ENCODE measurements at regions not wholly inside any gene's neighbourhood (a gene's known extent, or its start where the extent isn't known, plus 50 kb on each side); places are given as distances from the start of the nearest gene placed in this dataset.

DNA sequence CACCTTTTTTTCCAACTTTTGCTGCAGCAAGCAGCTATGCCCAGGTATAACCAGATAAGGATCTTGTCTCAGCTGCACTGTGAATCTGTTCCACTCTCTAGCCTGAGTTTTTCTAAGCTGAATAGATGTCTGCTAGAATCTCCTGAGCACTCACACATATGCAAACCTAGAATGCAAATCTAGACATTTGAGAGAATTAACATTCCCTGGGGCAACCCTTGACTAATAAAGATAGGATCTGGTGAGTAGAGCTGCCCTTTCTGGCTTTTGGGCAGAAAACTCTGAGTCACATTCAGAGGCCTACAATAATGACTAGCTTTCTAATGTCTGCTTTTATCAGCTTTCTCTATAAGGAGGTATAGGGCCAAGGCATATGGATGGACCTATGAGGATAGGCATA lies 61.4 kb upstream of the BARHL2 start:
- no peak for DNase-seq

DNA sequence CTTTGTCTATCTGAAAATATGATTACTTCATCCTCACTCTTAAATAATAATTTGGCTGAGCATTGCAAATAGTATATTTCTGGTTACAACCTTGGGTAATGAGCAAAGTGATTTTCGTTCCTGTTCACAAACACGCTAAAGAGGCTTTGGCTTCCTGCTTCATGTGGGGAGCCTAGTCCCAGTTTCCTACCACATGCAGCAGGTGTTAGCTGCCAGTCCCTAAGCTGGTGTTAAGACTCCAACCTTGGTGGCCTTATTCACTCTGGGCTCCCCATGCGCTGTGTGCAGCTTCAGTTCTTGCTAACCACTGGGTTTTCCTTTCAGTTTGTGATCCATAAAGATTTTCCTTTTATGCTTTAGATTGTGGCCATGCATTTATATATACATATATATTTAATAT lies 56.7 kb upstream of the BARHL2 start:
- no peak for DNase-seq

DNA sequence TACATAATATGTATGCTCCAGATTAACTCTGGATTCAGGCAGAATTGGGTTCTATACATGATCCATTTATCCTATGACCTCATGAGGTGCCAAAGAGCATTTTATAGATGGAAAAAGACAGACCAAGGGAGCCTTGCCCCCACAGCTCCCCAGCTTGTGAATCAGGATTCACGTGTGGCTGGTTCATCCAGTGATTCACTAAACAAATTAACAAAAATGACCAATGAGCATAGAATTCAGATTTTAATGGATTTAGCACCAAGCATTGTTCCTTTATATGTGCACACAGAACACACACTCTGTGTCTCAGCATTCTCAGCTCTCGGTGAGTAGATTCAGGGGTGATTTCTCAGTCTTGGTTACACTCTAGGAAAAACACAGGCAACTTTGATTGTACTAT lies 51.7 kb upstream of the BARHL2 start:
- DNase-seq: no peak

DNA sequence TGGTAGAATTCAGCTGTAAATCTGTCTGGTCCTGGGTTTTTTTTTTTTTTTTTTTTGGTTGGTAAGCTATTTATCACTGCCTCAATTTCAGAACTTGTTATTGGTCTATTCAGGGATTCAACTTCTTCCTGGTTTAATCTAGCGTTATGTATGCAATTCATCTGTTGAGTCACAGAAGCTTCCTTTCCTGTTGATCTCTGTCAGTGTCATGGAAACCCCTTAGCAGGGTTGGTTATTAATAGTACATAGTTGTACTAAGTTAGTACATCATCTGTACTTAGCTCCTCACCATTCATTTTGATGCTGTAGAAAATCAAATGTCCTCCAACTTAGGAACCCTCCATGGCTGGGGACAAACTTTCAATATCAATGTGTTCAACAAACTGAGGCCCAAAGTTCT lies 51.0 kb upstream of the BARHL2 start:
- DNase-seq: no peak

Data from NCI-H446 treated with DMSO at 0.1 percent for 48 hours (cell line).